Liver (tissue), 3 donors: ENCODE measurements at regions not wholly inside any gene's neighbourhood (a gene's known extent, or its start where the extent isn't known, plus 50 kb on each side); places are given as distances from the start of the nearest gene placed in this dataset.

Experiments
- CTCF ChIP-seq: fragments of 150-350 bp; IDR thresholded peaks from 2 replicates; pipeline ENCODE4 v1.5.1; 2017; ENCODE audit warnings: improper control_type of control experiment, low read depth, low read length; ENCODE audit not compliant: missing input control
- JUND ChIP-seq, 2 donors: IDR thresholded peaks; 2 replicates each; pipeline ENCODE4 v1.6.1; 2016; ENCODE audit warnings: antibody characterized with exemption in 2 of 2
- RAD21 ChIP-seq, 2 donors: IDR thresholded peaks; 2 replicates each; pipeline ENCODE4 v1.6.1; 2016; ENCODE audit warnings: antibody characterized with exemption in 2 of 2, mild to moderate bottlenecking in 2 of 2
- REST ChIP-seq: IDR thresholded peaks from 2 replicates; pipeline ENCODE4 v1.6.1; 2016; ENCODE audit warnings: antibody characterized with exemption, mild to moderate bottlenecking
- SP1 ChIP-seq: IDR thresholded peaks from 2 replicates; pipeline ENCODE4 v1.6.1; 2018; ENCODE audit warnings: antibody characterized with exemption, mild to moderate bottlenecking
- donor health status: healthy.
- donor health status: healthy.

- TF ChIP-seq REST (no peak), CTCF (no peak), RAD21 (IDR thresholded peaks at IDR 0.05) (no peak), JUND (IDR thresholded peaks at IDR 0.05) (no peak), SP1 (no peak)
Observed at GRCh38 chr3:104031598-104031997, 1335.1 kb upstream of the ALCAM start.
